ENCODE measurements at regions not wholly inside any gene's neighbourhood (a gene's known extent, or its start where the extent isn't known, plus 50 kb on each side); places are given as distances from the start of the nearest gene placed in this dataset.

GRCh38 chr1:87556326-87556725 is 227.6 kb downstream of the LMO4 start:
- no peak overlapping the region for H3K4me3 ChIP-seq (ENCODE audit: low read depth, low read length)
- ChIA-PET CTCF (interaction anchor here (1.7 kb wide), 1 partner anchor 17 kb away, joined by 3 read pairs; no protein-coding TSS in a partner anchor), POLR2A (no interaction called here)
- no peaks in the 10 kb centered on the region for H3K36me3 ChIP-seq (ENCODE audit: control insufficient read depth, insufficient read depth, low read length)
- TF ChIP-seq CTCF (IDR thresholded peaks at IDR 0.05; ENCODE audit: insufficient read depth, low read depth, low read length), result no peak
- H3K27me3 ChIP-seq (ENCODE audit: control insufficient read depth, insufficient read depth, low read length), result no peaks in the 10 kb centered on the region
- no peak for DNase-seq (ENCODE audit: low read depth)

DNA sequence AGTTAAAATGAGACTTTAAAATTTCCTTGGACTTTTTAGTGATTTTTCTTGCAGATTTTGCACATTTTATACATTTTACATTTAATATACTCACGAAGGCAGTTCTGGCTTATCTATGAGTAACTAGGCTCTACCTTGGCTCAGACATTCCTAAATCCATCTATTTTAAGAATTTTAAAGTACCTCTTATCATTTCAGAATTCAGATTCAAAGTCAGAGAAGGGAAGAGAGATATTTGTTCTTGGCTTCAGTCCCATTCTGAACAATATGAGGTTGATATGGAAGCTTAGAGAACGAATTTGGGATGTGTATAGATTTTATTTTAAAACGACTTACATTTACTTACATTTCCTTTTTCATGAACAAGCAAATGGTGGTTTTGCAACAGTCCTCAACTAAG is 230.2 kb downstream of the LMO4 start:
- no peak for DNase-seq (ENCODE audit: low read depth)
- ChIA-PET CTCF (no interaction called here), POLR2A (no interaction called here)
- no peaks in the 10 kb centered on the region for H3K27me3 ChIP-seq (ENCODE audit: control insufficient read depth, insufficient read depth, low read length)
- no peak for TF ChIP-seq CTCF (IDR thresholded peaks at IDR 0.05; ENCODE audit: insufficient read depth, low read depth, low read length)
- H3K36me3 ChIP-seq (ENCODE audit: control insufficient read depth, insufficient read depth, low read length), result no peaks in the 10 kb centered on the region
- H3K4me3 ChIP-seq (ENCODE audit: low read depth, low read length), result no peak overlapping the region

DNA sequence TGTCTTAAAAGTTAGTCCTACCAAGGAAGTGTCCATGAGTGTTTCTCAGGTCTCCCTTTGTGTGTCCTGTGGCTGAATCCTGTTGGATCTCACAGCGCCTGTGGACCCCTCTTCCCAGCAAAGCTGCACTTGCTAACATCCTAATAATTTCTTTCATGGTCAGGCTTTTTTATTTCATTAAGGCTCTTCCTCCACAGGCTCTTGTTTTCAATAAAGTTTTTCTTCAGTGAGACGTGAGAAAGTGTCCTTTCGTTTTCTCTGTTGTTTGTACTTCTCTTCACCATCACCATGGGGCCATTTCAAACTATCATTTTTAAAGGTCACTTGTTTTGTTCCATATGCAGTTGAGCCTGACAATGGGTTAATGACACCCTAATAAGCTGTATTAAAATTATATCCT is 231.5 kb downstream of the LMO4 start:
- TF ChIP-seq CTCF (IDR thresholded peaks at IDR 0.05; ENCODE audit: insufficient read depth, low read depth, low read length), result no peak
- Histone ChIP-seq H3K4me3 (ENCODE audit: low read depth, low read length) (no peak overlapping the region), H3K27me3 (ENCODE audit: control insufficient read depth, insufficient read depth, low read length) (no peaks in the 10 kb centered on the region), H3K36me3 (ENCODE audit: control insufficient read depth, insufficient read depth, low read length) (no peaks in the 10 kb centered on the region)
- ChIA-PET CTCF (no interaction called here), POLR2A (no interaction called here)
- DNase-seq (ENCODE audit: low read depth), result no peak

DNA sequence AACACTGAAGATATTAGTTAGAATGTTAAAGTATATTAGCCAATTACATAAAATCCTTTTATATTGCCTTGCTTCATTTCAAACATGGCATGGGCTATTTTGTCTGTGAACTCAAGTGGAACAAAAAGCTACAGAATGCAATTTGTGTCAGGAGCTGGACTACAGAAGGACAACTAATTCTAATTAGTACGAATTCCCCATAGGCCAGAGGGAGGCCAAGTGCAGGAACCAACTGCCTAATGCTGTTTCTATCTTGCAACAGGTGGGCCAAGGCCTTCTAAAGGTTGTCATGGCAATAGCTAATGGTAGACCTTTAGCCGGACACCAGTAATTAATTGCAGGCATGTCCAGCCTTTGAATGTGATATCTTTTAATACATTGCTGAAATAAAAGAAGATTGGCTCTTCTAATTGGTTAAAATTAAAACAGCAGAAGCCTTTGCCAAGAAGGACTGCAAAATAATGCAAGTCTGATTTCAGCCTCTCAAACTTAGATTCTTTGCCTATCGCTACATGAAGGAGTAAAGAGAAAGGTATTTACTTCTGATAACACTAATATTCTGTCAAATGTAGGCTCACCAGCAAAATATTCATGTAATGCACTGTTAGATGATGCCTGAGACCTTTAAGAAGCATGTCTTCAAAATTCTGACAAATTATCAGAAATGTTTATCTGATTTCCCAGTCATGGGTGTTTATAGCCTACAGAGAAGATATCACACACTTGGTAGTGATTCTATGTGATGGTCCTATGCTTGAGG is 232.1 kb downstream of the LMO4 start:
- DNase-seq (ENCODE audit: low read depth), result no peak
- no peak overlapping the region for H3K4me3 ChIP-seq (ENCODE audit: low read depth, low read length)
- CTCF ChIA-PET, result no interaction called here

GRCh38 chr1:87563211-87563610 is 234.5 kb downstream of the LMO4 start:
- TF ChIP-seq CTCF (IDR thresholded peaks at IDR 0.05; ENCODE audit: insufficient read depth, low read depth, low read length), result no peak
- no peak overlapping the region for H3K4me3 ChIP-seq (ENCODE audit: low read depth, low read length)
- ChIA-PET POLR2A (no interaction called here), CTCF (no interaction called here)
- H3K36me3 ChIP-seq (ENCODE audit: control insufficient read depth, insufficient read depth, low read length), result no peaks in the 10 kb centered on the region
- no peaks in the 10 kb centered on the region for H3K27me3 ChIP-seq (ENCODE audit: control insufficient read depth, insufficient read depth, low read length)
- DNase-seq (ENCODE audit: low read depth), result no peak

More for the DNA sequence above, 232.1 kb downstream of the LMO4 start:
- TF ChIP-seq CTCF (IDR thresholded peaks at IDR 0.05; ENCODE audit: insufficient read depth, low read depth, low read length), result no peak
- no peaks in the 10 kb centered on the region for H3K36me3 ChIP-seq (ENCODE audit: control insufficient read depth, insufficient read depth, low read length)
- H3K27me3 ChIP-seq (ENCODE audit: control insufficient read depth, insufficient read depth, low read length), result no peaks in the 10 kb centered on the region
- POLR2A ChIA-PET, result no interaction called here
